ENCODE measurements at regions not wholly inside any gene's neighbourhood (a gene's known extent, or its start where the extent isn't known, plus 50 kb on each side); places are given as distances from the start of the nearest gene placed in this dataset.

DNA sequence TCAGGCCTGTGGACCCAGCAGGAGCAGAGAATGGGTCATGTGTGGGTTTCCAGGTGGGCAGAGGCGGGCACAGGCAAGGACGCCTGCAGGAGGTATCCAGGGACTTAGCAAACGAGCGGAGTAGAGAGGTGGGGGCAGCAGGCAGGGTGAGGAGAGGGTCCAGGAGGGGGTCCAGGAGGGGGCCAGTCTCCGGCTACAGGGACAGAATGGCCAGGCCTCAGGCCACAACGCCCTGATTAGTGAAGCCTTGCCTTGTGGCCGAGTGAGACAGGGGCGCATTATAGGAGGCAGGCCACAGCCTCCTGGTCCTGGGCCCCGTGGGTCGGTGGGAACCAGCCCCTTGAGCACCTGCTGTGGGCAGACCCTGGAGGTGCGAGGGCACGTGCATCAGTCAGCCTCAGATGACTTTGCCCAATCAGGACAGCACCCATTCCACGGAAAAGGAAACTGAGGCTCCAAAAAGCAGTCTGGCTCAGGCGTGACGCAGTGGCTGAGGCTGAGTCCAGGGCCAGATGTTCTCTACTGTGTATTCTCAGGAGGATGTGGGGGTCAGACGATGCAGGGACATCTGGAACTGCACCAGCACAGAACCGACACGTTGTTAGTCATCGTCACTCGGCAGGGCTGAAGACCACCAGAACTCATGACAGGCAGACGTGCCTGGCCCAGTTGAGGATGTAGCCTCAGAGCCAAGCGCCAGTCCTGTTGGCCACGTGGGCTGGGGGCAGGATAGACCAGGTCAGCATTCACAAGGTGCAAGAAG lies 113.7 kb downstream of the CRYAA start:
- Histone ChIP-seq H3K4me1 (ENCODE audit: insufficient read depth, low read length, severe bottlenecking) (no peaks in the 10 kb centered on the region), H3K9me3 (ENCODE audit: low read length) (no peaks in the 10 kb centered on the region), H3K27ac (ENCODE audit: low read depth, low read length, poor library complexity, severe bottlenecking) (no peak overlapping the region), H3K36me3 (ENCODE audit: insufficient read depth, low read length) (no peaks in the 10 kb centered on the region), H3F3A (ENCODE audit: insufficient read depth, low read length) (no peaks in the 10 kb centered on the region), H3K9ac (ENCODE audit: low read length) (no peak overlapping the region), H3K4me3 (ENCODE audit: low read depth, low read length, poor library complexity, severe bottlenecking) (no peak overlapping the region), H4K20me1 (ENCODE audit: insufficient read depth, low read length) (no peaks in the 10 kb centered on the region), H3K79me2 (ENCODE audit: insufficient read depth, low read length) (no peaks in the 10 kb centered on the region), H2AFZ (ENCODE audit: low read length) (no peak overlapping the region), H3K4me2 (ENCODE audit: low read length) (no peak overlapping the region), H3K9me2 (ENCODE audit: low read depth, low read length) (no peaks in the 10 kb centered on the region), H3K27me3 (ENCODE audit: insufficient read depth, low read length) (no peaks in the 10 kb centered on the region; the same call in 1 of the 2 replicates)
- no peak for TF ChIP-seq CTCF (IDR thresholded peaks at IDR 0.05; ENCODE audit: low read length)
- no peak for TF ChIP-seq EZH2 (IDR thresholded peaks at IDR 0.05; ENCODE audit: borderline replicate concordance, low read length)

- H3K27ac ChIP-seq (ENCODE audit: low read depth, low read length, poor library complexity, severe bottlenecking) = no peak overlapping the region
- H3F3A ChIP-seq (ENCODE audit: insufficient read depth, low read length) = no peaks in the 10 kb centered on the region
- no peaks in the 10 kb centered on the region for H3K79me2 ChIP-seq (ENCODE audit: insufficient read depth, low read length)
- H3K4me3 ChIP-seq (ENCODE audit: low read depth, low read length, poor library complexity, severe bottlenecking) = no peak overlapping the region
- no peaks in the 10 kb centered on the region for H3K9me3 ChIP-seq (ENCODE audit: low read length)
- H3K4me1 ChIP-seq (ENCODE audit: insufficient read depth, low read length, severe bottlenecking) = no peaks in the 10 kb centered on the region
- no peaks in the 10 kb centered on the region for H4K20me1 ChIP-seq (ENCODE audit: insufficient read depth, low read length)
- no peaks in the 10 kb centered on the region for H3K9me2 ChIP-seq (ENCODE audit: low read depth, low read length)
- no peak overlapping the region for H3K9ac ChIP-seq (ENCODE audit: low read length)
- H3K27me3 ChIP-seq (ENCODE audit: insufficient read depth, low read length) = no peaks in the 10 kb centered on the region; the same call in 1 of the 2 replicates
- no peak overlapping the region for H2AFZ ChIP-seq (ENCODE audit: low read length)
- H3K36me3 ChIP-seq (ENCODE audit: insufficient read depth, low read length) = no peaks in the 10 kb centered on the region
- no peak overlapping the region for H3K4me2 ChIP-seq (ENCODE audit: low read length)
- TF ChIP-seq CTCF (IDR thresholded peaks at IDR 0.05; ENCODE audit: low read length) (no peak), EZH2 (IDR thresholded peaks at IDR 0.05; ENCODE audit: borderline replicate concordance, low read length) (no peak)
Measured at GRCh38 chr21:43281661-43282357, 113.0 kb downstream of the CRYAA start.

GRCh38 chr21:43280949-43281633 lies 112.3 kb downstream of the CRYAA start:
- no peaks in the 10 kb centered on the region for H3F3A ChIP-seq (ENCODE audit: insufficient read depth, low read length)
- no peaks in the 10 kb centered on the region for H3K4me1 ChIP-seq (ENCODE audit: insufficient read depth, low read length, severe bottlenecking)
- no peak overlapping the region for H3K9ac ChIP-seq (ENCODE audit: low read length)
- H3K36me3 ChIP-seq (ENCODE audit: insufficient read depth, low read length) = no peaks in the 10 kb centered on the region
- no peak overlapping the region for H3K4me3 ChIP-seq (ENCODE audit: low read depth, low read length, poor library complexity, severe bottlenecking)
- H3K9me2 ChIP-seq (ENCODE audit: low read depth, low read length) = no peaks in the 10 kb centered on the region
- H4K20me1 ChIP-seq (ENCODE audit: insufficient read depth, low read length) = no peaks in the 10 kb centered on the region
- H2AFZ ChIP-seq (ENCODE audit: low read length) = no peak overlapping the region
- TF ChIP-seq CTCF (IDR thresholded peaks at IDR 0.05; ENCODE audit: low read length) (no peak), EZH2 (IDR thresholded peaks at IDR 0.05; ENCODE audit: borderline replicate concordance, low read length) (no peak)
- no peaks in the 10 kb centered on the region for H3K9me3 ChIP-seq (ENCODE audit: low read length)
- H3K79me2 ChIP-seq (ENCODE audit: insufficient read depth, low read length) = no peaks in the 10 kb centered on the region
- H3K4me2 ChIP-seq (ENCODE audit: low read length) = no peak overlapping the region
- no peak overlapping the region for H3K27ac ChIP-seq (ENCODE audit: low read depth, low read length, poor library complexity, severe bottlenecking)
- no peaks in the 10 kb centered on the region; the same call in 1 of the 2 replicates for H3K27me3 ChIP-seq (ENCODE audit: insufficient read depth, low read length)
